GM19468 (cell line): ENCODE measurements at regions not wholly inside any gene's neighbourhood (a gene's known extent, or its start where the extent isn't known, plus 50 kb on each side); places are given as distances from the start of the nearest gene placed in this dataset.

ENCODE experiments used
- ATAC-seq: cut with Tn5 transposase; IDR thresholded peaks from one replicate; pipeline ENCODE4 v1.9.1; 2021; ENCODE audit warnings: mild to moderate bottlenecking, moderate library complexity, moderate number of reproducible peaks; ENCODE audit not compliant: unreplicated experiment; ENCODE audit errors: extremely low read depth

GRCh38 chr14:39766397-39767000 lies 334.3 kb upstream of the FBXO33 start:
- no peak for ATAC-seq

GRCh38 chr14:39765676-39766075 lies 333.4 kb upstream of the FBXO33 start:
- no peak for ATAC-seq

- ATAC-seq, result peak; percentile 8
These were observed 331.2 kb upstream of the FBXO33 start for GRCh38 chr14:39763402-39763890.

DNA sequence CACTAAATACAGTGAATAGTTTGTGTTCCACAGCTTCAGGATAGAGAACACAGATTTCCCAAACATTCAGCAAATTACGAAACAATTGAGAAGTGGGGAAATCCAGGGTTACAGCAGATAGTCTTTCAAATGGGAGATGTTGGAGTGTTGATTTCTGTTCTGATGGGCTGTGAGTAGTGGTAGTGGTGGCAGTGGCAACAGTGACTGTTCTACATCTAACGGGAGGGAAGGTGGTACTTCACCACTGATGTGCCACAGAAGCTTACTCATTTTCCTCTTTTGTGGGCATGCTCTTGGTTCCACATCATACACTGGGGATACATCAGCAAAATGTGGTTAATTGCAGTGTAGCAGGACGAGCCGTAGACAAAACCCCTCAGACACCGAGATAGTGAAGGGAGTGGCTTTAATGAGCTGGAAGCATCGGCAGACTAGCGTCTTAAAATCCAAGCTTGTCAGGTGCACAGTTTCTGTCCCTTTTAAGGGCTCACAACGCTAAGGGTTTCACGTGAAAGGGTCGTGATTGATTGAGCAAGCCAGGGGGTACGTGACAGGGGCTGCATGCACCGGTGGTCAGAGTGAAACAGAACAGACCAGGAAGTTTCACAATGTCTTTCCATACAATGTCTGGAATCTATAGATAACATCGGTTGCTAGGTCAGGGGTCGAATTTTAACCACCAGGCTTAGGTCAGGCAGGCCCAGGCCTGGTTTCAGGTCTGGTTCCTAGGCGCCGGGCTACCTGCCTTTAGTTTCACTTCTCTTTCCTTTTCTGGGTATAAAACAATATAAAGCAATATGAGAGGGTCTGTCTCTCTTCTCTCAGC lies 330.6 kb upstream of the FBXO33 start:
- peak; percentile 45 for ATAC-seq

- peak; percentile 23 for ATAC-seq
These were observed 323.1 kb upstream of the FBXO33 start for GRCh38 chr14:39755269-39755878.

DNA sequence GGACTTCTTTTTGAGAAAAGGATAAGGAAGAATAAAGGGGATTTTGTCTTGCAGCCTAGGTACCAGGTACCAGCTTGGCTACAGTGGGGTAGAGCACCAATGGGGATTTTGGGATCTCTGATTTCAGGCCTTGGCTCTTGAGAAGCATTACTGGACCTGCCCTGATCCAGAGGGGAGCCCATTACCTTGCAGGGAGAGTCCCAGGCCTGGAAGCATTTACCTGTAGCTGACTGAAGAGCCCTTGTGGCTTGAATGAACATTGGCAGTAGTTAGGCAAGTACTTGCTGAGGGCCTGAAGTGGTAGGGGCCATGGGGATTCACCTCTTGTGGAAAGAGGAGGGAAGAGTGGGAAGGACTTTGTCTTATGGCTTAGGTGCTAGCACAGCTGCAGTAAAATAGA lies 308.2 kb upstream of the FBXO33 start:
- no peak for ATAC-seq

- ATAC-seq, result no peak
These were observed 307.6 kb upstream of the FBXO33 start for GRCh38 chr14:39739796-39740195.

DNA sequence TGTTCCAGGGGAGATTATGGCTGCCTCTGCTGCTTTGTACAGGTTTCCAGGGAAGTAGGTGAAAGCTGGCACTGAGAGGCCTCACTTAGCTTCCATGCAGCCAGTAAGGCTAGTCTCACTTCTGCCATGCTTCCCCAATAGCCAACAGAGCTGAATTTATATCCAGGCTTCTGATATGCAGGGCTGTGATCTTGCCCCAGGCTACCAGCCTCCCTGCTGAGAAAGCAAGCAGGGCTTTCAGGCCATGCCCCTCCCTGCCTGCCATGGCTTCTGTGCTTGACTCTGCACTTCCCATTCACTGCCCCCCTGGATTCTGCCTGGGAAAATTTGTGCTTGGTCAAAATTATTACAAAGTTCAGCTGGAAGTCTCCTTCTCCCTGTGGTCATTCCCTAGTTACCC lies 302.1 kb upstream of the FBXO33 start:
- ATAC-seq, result no peak

DNA sequence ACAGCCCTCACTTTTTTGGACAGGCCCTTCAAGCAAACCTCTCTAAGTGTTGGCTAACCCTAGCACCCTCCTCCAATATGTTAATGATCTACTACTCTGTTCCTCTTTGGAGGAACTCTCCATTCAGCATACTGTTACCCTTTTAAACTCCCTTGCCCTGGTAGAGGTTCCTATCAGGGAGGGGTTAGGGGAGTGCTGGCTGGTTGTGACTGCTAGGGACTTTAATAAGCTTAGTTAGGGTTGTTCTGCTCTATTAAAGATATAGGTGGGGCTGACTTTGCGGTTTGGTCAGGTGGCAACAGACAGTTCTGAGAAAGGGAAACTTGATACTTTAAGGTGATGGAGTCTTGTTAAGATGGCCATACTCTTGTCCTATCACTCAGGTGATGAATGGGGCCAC lies 301.5 kb upstream of the FBXO33 start:
- no peak for ATAC-seq

GRCh38 chr14:39731912-39732311 lies 299.7 kb upstream of the FBXO33 start:
- no peak for ATAC-seq

GRCh38 chr14:39726563-39726962 lies 294.3 kb upstream of the FBXO33 start:
- ATAC-seq, result no peak

DNA sequence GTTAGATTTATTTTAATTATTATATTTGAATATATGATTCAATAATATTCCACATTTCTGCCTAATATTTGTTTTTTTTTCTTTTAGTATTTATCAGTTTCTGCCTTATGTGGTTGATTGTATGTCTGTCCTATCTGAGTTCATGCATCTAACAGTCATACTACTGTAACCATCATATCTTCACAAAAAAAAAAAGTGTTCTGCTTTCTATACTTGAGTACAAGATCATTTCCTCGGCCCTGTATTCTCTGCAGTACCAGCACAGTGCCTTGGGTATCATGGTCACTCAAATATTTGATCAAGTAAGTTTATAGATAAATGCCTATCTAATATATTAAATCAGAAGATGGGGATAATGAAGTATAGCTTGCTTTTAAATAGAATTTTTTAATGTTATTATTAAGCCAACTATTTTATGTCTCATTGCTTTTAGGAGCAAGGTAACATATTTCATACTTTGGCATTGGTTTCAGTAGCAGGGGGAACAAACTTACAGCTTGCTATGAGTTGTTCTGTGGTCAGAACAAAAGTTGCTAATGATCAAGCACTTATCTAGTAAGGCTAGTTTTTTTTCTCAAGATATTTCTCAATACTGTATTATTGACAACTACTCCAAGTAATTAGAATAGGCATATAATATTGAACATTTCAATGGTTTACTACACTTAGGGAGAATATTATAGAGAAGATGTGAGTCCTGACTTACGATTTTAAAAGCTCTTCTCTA lies 290.5 kb upstream of the FBXO33 start:
- no peak for ATAC-seq

GRCh38 chr14:39716987-39717570 lies 284.8 kb upstream of the FBXO33 start:
- no peak for ATAC-seq

DNA sequence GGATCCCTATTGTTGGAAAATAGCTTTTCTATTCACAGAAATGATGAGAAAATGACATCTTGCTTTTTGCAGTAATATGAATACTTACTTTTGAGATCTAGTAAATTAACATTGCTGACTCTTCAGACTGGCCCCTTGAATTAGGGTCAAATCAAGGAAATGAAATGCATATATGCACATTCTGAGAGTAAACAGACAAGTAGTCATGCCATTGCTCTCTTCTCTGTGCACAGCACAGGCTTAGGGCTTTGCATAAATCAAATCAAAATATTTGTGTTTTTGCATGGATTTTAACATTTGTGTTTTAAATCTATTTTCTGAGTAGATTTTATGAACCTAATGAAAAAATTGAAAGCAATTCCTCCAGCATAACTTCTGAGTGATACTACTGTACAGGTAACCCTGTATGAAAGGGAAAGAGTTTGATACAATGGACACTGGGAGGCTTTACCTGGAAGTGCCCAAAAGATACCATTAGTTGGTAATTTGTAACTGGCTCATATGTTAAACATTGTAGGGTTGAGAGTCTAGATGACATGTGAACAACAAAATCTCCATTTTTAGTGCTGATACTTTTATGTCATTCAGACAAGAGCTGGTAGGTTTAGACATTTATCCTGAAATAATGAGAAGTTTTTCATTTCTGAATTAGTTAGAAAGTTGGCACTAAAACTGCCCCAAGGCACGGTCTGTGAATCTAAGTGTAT lies 280.2 kb upstream of the FBXO33 start:
- ATAC-seq, result no peak

DNA sequence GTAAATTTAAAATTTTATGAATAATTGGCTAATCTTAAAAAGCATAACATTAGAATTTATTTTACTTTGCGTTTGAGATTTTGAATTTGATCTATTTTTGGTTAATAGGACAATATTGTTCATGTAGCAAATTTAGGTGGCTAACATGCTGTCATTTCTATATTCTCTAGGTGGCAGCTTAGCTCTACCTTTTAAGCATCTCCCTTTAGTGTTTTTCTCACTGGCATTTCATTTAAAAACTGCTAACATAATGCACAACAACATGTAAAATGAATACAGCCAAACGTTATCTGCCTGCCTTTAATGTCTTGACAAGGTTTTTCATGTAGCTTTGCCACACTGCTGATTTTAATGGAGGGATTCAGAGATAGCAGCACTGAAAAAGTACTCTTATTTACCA lies 272.4 kb upstream of the FBXO33 start:
- ATAC-seq, result no peak

- ATAC-seq, result no peak
These were observed 262.1 kb upstream of the FBXO33 start for GRCh38 chr14:39694341-39694740.

GRCh38 chr14:39683691-39684260 lies 251.5 kb upstream of the FBXO33 start:
- ATAC-seq, result no peak

- no peak for ATAC-seq
These were observed 250.3 kb upstream of the FBXO33 start for GRCh38 chr14:39682582-39682981.

DNA sequence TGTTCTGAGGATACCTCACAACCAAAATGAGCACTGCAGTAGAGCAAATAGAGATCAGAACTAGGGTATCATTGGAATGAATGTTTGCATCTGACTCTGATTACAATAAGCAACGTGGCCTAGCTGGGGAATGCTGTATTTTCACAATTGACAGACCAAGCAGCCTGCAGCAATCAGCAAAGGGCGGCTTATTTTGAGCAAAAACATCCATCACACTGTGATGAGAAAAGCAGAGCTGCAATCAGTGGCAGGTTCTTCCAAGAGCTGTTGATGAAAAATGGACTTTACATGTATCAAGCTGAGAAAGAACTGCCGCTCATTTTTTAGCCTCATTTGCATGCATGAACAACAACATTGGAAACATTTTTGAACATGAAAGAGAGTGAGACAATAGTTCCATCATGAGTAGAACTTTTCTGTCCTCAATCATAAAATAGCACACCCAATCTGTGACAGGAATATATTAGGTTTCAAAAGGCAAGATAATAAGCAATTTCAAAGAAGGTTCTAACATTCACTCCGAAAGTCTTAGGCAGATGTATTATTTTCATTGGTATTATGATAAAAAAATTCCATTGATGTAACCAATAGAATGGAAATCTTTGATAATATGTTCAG lies 249.7 kb upstream of the FBXO33 start:
- ATAC-seq, result no peak
